GM23248 (cell line): ENCODE measurements at regions not wholly inside any gene's neighbourhood (a gene's known extent, or its start where the extent isn't known, plus 50 kb on each side); places are given as distances from the start of the nearest gene placed in this dataset.

ENCODE experiments used
- DNase-seq: peaks from one replicate; pipeline ENCODE4 v3.0.0-alpha.2; 2015
- H2AFZ ChIP-seq: fragments of 200-600 bp; sonication (generic); 2 replicates; pipeline ENCODE4 v1.6.1; 2016; ENCODE audit warnings: antibody characterized with exemption
- H3F3A ChIP-seq: fragments of 200-600 bp; sonication (generic); 2 replicates; pipeline ENCODE4 v1.6.1; 2016; ENCODE audit warnings: mild to moderate bottlenecking, antibody characterized with exemption, mixed run types; ENCODE audit not compliant: insufficient read depth
- H3K27ac ChIP-seq: fragments of 200-600 bp; sonication (generic); 2 replicates; pipeline ENCODE4 v1.5.1; 2016; ENCODE audit warnings: mild to moderate bottlenecking
- H3K27me3 ChIP-seq: fragments of 200-600 bp; sonication (generic); replicated peaks from 2 replicates; pipeline ENCODE4 v1.6.1; 2016; ENCODE audit warnings: mild to moderate bottlenecking; ENCODE audit not compliant: insufficient read depth
- H3K36me3 ChIP-seq: fragments of 200-600 bp; sonication (generic); 2 replicates; pipeline ENCODE4 v1.6.1; 2016; ENCODE audit warnings: low read depth, mild to moderate bottlenecking
- H3K4me1 ChIP-seq: fragments of 200-600 bp; sonication (generic); 2 replicates; pipeline ENCODE4 v1.6.1; 2016; ENCODE audit warnings: mild to moderate bottlenecking; ENCODE audit not compliant: insufficient read depth
- H3K4me2 ChIP-seq: fragments of 200-600 bp; sonication (generic); one replicate; pipeline ENCODE4 v1.6.1; 2016; ENCODE audit warnings: mild to moderate bottlenecking; ENCODE audit not compliant: unreplicated experiment
- H3K4me3 ChIP-seq: fragments of 200-600 bp; sonication (generic); 2 replicates; pipeline ENCODE4 v1.5.1; 2016; ENCODE audit warnings: mild to moderate bottlenecking
- H3K79me2 ChIP-seq: fragments of 200-600 bp; sonication (generic); 2 replicates; pipeline ENCODE4 v1.6.1; 2016; ENCODE audit warnings: mild to moderate bottlenecking; ENCODE audit not compliant: insufficient read depth
- H3K9ac ChIP-seq: fragments of 200-600 bp; sonication (generic); 2 replicates; pipeline ENCODE4 v1.6.1; 2016; ENCODE audit warnings: mild to moderate bottlenecking
- H3K9me2 ChIP-seq: fragments of 200-600 bp; sonication (generic); 2 replicates; pipeline ENCODE4 v1.6.1; 2016; ENCODE audit warnings: mixed run types, mild to moderate bottlenecking, moderate library complexity; ENCODE audit not compliant: insufficient read depth
- H3K9me3 ChIP-seq: fragments of 200-600 bp; sonication (generic); one replicate; pipeline ENCODE4 v1.6.1; 2017; ENCODE audit warnings: low read depth
- H4K20me1 ChIP-seq: fragments of 200-600 bp; sonication (generic); 2 replicates; pipeline ENCODE4 v1.6.0; 2016; ENCODE audit not compliant: insufficient read depth
- EZH2 ChIP-seq: fragments of 200-600 bp; sonication (generic); IDR thresholded peaks from 2 replicates; pipeline ENCODE4 v1.6.1; 2018; ENCODE audit warnings: antibody characterized with exemption, mild to moderate bottlenecking; ENCODE audit not compliant: insufficient read depth, poor library complexity, severe bottlenecking
- EZH2phosphoT487 ChIP-seq: fragments of 200-600 bp; sonication (generic); IDR thresholded peaks from 2 replicates; pipeline ENCODE4 v1.6.1; 2018; ENCODE audit warnings: antibody characterized with exemption, moderate library complexity, mild to moderate bottlenecking, low read depth; ENCODE audit not compliant: insufficient read depth
- WGBS, 2 experiments: methylation state at CpG; one replicate each; pipeline ENCODE4 v1.1.6; 2015 to 2017; ENCODE audit warnings: low lambda C conversion rate in 2 of 2, low coverage in 1 of 2; ENCODE audit errors: missing lambda C conversion rate in 2 of 2; 5-methylcytosine and 5-hydroxymethylcytosine counted together
- in situ Hi-C: fragments of 300-500 bp; cut with MboI; formaldehyde crosslinking; loops from 2 replicates; pipeline ENCODE4 v1.15.0; 2020

GRCh38 chr3:73225146-73225855 lies 163.8 kb downstream of the EBLN2 start:
- Histone ChIP-seq H2AFZ (no peak overlapping the region), H3K9ac (no peak overlapping the region), H3K79me2 (no peaks in the 10 kb centered on the region), H3K4me3 (no peak overlapping the region), H4K20me1 (no peaks in the 10 kb centered on the region), H3K36me3 (no peaks in the 10 kb centered on the region), H3K9me2 (no peaks in the 10 kb centered on the region), H3K27me3 (no peaks in the 10 kb centered on the region), H3K9me3 (no peaks in the 10 kb centered on the region), H3K27ac (no peak overlapping the region), H3K4me2 (no peak overlapping the region), H3F3A (peaks cover 10% of the 10 kb centered on the region; the same call in 1 of the 2 replicates), H3K4me1 (peaks cover 28% of the 10 kb centered on the region)
- TF ChIP-seq EZH2 (no peak), EZH2phosphoT487 (no peak)
- DNase-seq = no peak
- WGBS, 2 experiments = 88 to 95% methylated on average over 8 of the region's 8 CpGs
- in situ Hi-C loops = no loop called here

GRCh38 chr3:73225991-73226390 lies 164.5 kb downstream of the EBLN2 start:
- no peaks in the 10 kb centered on the region for H3K9me2 ChIP-seq
- in situ Hi-C loops = no loop called here
- H3F3A ChIP-seq = peaks cover 10% of the 10 kb centered on the region; the same call in 1 of the 2 replicates

GRCh38 chr3:73228000-73228399 lies 166.5 kb downstream of the EBLN2 start:
- no peaks in the 10 kb centered on the region for H3K9me2 ChIP-seq
- no peaks in the 10 kb centered on the region for H3K27me3 ChIP-seq
- in situ Hi-C loops = no loop called here
- WGBS, 2 experiments = 85 to 93% methylated on average over 5 of the region's 5 CpGs
- peaks cover 10% of the 10 kb centered on the region; the same call in 1 of the 2 replicates for H3F3A ChIP-seq
- H3K4me1 ChIP-seq = peaks cover 28% of the 10 kb centered on the region
- H3K79me2 ChIP-seq = no peaks in the 10 kb centered on the region
- H3K4me3 ChIP-seq = 0 out of 2 replicates have a peak overlapping the region, but pooled peaks have one; percentile 36
- TF ChIP-seq EZH2 = no peak
- TF ChIP-seq EZH2phosphoT487 = no peak
- no peak for DNase-seq
- no peaks in the 10 kb centered on the region for H3K9me3 ChIP-seq
- peak overlapping the region; percentile 71 for H3K4me2 ChIP-seq
- H3K9ac ChIP-seq = no peak overlapping the region
- no peaks in the 10 kb centered on the region for H3K36me3 ChIP-seq
- H4K20me1 ChIP-seq = no peaks in the 10 kb centered on the region
- H3K27ac ChIP-seq = peak overlapping the region; percentile 82
- no peak overlapping the region for H2AFZ ChIP-seq

More at GRCh38 chr3:73225991-73226390, 164.5 kb downstream of the EBLN2 start:
- 53 to 55% methylated on average over 2 of the region's 2 CpGs for WGBS, 2 experiments
- TF ChIP-seq EZH2 = no peak
- TF ChIP-seq EZH2phosphoT487 = no peak
- DNase-seq = no peak
- H3K36me3 ChIP-seq = no peaks in the 10 kb centered on the region
- H3K4me1 ChIP-seq = peaks cover 28% of the 10 kb centered on the region
- no peak overlapping the region for H3K4me3 ChIP-seq
- H3K4me2 ChIP-seq = peak overlapping the region; percentile 2
- H3K27ac ChIP-seq = no peak overlapping the region
- no peak overlapping the region for H3K9ac ChIP-seq
- H3K27me3 ChIP-seq = no peaks in the 10 kb centered on the region
- no peaks in the 10 kb centered on the region for H3K9me3 ChIP-seq
- no peaks in the 10 kb centered on the region for H3K79me2 ChIP-seq
- H4K20me1 ChIP-seq = no peaks in the 10 kb centered on the region
- H2AFZ ChIP-seq = no peak overlapping the region

- in situ Hi-C loops = no loop called here
- H3K36me3 ChIP-seq = no peaks in the 10 kb centered on the region
- H3K4me3 ChIP-seq = no peak overlapping the region
- H3K27ac ChIP-seq = peak overlapping the region; percentile 82
- no peak overlapping the region for H3K9ac ChIP-seq
- TF ChIP-seq EZH2phosphoT487 = no peak
- no peak for TF ChIP-seq EZH2
- no peaks in the 10 kb centered on the region for H3K9me2 ChIP-seq
- no peaks in the 10 kb centered on the region for H3K27me3 ChIP-seq
- 39 to 42% methylated on average over 5 of the region's 5 CpGs for WGBS, 2 experiments
- no peaks in the 10 kb centered on the region for H4K20me1 ChIP-seq
- H3F3A ChIP-seq = peaks cover 10% of the 10 kb centered on the region; the same call in 1 of the 2 replicates
- peak; percentile 96 for DNase-seq
- peak overlapping the region; percentile 71 for H3K4me2 ChIP-seq
- peaks cover 28% of the 10 kb centered on the region for H3K4me1 ChIP-seq
- H3K79me2 ChIP-seq = no peaks in the 10 kb centered on the region
- no peaks in the 10 kb centered on the region for H3K9me3 ChIP-seq
- H2AFZ ChIP-seq = no peak overlapping the region
Measured at GRCh38 chr3:73228437-73228836, 167.0 kb downstream of the EBLN2 start.
